Keratinocyte (primary cell): ENCODE measurements at regions not wholly inside any gene's neighbourhood (a gene's known extent, or its start where the extent isn't known, plus 50 kb on each side); places are given as distances from the start of the nearest gene placed in this dataset.

ENCODE experiments used
- DNase-seq: peaks from one replicate; pipeline ENCODE4 v3.0.0-alpha.2; 2011; ENCODE audit warnings: low read depth, missing footprints, low spot score
- FAIRE-seq: peaks from 2 replicates; lab custom pipeline; 2011; peaks lifted over from hg19 to GRCh38; lab: Jason Lieb, UNC
- H2AFZ ChIP-seq: 2 replicates; pipeline ENCODE4 v1.6.0; 2012; ENCODE audit warnings: low read length, control low read depth, inconsistent platforms; ENCODE audit not compliant: control insufficient read depth
- H3K27ac ChIP-seq: 2 replicates; pipeline ENCODE4 v1.5.1; 2011; ENCODE audit warnings: low read length; ENCODE audit not compliant: control insufficient read depth, insufficient read depth
- H3K27me3 ChIP-seq: 3 replicates; pipeline ENCODE4 v1.6.0; 2011; ENCODE audit warnings: low read length; ENCODE audit not compliant: control insufficient read depth, insufficient read depth; ENCODE audit errors: extremely low read depth
- H3K36me3 ChIP-seq, 2 experiments: 2 replicates in 1 of 2; 3 replicates in 1 of 2; pipeline ENCODE4 v1.5.1; 2011; ENCODE audit warnings: low read length in 2 of 2, mild to moderate bottlenecking in 1 of 2; ENCODE audit not compliant: control insufficient read depth in 2 of 2, insufficient read depth in 2 of 2; ENCODE audit errors: extremely low read depth in 1 of 2
- H3K4me1 ChIP-seq: 3 replicates; pipeline ENCODE4 v1.5.1; 2011; ENCODE audit warnings: low read length; ENCODE audit not compliant: control insufficient read depth, insufficient read depth; ENCODE audit errors: extremely low read depth
- H3K4me2 ChIP-seq: 3 replicates; pipeline ENCODE4 v1.6.0; 2011; ENCODE audit warnings: low read depth, low read length; ENCODE audit not compliant: control insufficient read depth, insufficient read depth; ENCODE audit errors: extremely low read depth
- H3K4me3 ChIP-seq, 3 experiments: fragments of 200-600 bp in 1 of 3; sonication (generic) in 1 of 3; 2 replicates in 2 of 3; 3 replicates in 1 of 3; pipeline ENCODE4 v1.5.1; 2011 to 2016; ENCODE audit warnings: low read length in 3 of 3, mild to moderate bottlenecking in 3 of 3, control low read depth in 2 of 3, inconsistent platforms in 1 of 3, low read depth in 1 of 3, mixed read lengths in 1 of 3, mixed run types in 1 of 3, moderate library complexity in 1 of 3; ENCODE audit not compliant: control insufficient read depth in 2 of 3, insufficient read depth in 2 of 3; ENCODE audit errors: extremely low read depth in 1 of 3
- H3K79me2 ChIP-seq: 2 replicates; pipeline ENCODE4 v1.6.0; 2012; ENCODE audit warnings: low read length; ENCODE audit not compliant: control insufficient read depth, insufficient read depth
- H3K9ac ChIP-seq: 3 replicates; pipeline ENCODE4 v1.6.0; 2011; ENCODE audit warnings: low read length; ENCODE audit not compliant: control insufficient read depth, insufficient read depth; ENCODE audit errors: extremely low read depth
- H3K9me1 ChIP-seq: 3 replicates; pipeline ENCODE4 v1.6.0; 2011; ENCODE audit warnings: low read length; ENCODE audit not compliant: control insufficient read depth, insufficient read depth; ENCODE audit errors: extremely low read depth
- H3K9me3 ChIP-seq: 2 replicates; pipeline ENCODE4 v1.5.1; 2012; ENCODE audit warnings: low read depth, low read length; ENCODE audit not compliant: control insufficient read depth
- H4K20me1 ChIP-seq: 3 replicates; pipeline ENCODE4 v1.6.0; 2011; ENCODE audit warnings: low read length; ENCODE audit not compliant: control insufficient read depth, insufficient read depth; ENCODE audit errors: extremely low read depth
- EZH2 ChIP-seq: IDR thresholded peaks from one replicate; pipeline ENCODE4 v1.6.1; 2012; ENCODE audit warnings: inconsistent platforms, mild to moderate bottlenecking, low read length, moderate library complexity
- dilution Hi-C: fragments of 300-500 bp; cut with MboI; formaldehyde crosslinking; loops from one replicate; pipeline ENCODE4 v1.7.0; 2020; ENCODE audit warnings: low sequenced_read_pairs; ENCODE audit not compliant: extremely low pct_ligation_motif_present
- TF ChIP-seq, protein P1 (sequence below), 3 experiments: IDR thresholded peaks in 1 of 3; conservative IDR thresholded peaks in 1 of 3; optimal IDR thresholded peaks in 1 of 3; 2 replicates in 2 of 3; 3 replicates in 1 of 3; pipeline versions ENCODE3 to v1.5.1; 2011; ENCODE audit warnings: low read length in 3 of 3, mild to moderate bottlenecking in 3 of 3, moderate library complexity in 2 of 3, control low read depth in 1 of 3, inconsistent platforms in 1 of 3; ENCODE audit not compliant: insufficient read depth in 2 of 3; ENCODE audit errors: extremely low read depth in 1 of 3

DNA sequence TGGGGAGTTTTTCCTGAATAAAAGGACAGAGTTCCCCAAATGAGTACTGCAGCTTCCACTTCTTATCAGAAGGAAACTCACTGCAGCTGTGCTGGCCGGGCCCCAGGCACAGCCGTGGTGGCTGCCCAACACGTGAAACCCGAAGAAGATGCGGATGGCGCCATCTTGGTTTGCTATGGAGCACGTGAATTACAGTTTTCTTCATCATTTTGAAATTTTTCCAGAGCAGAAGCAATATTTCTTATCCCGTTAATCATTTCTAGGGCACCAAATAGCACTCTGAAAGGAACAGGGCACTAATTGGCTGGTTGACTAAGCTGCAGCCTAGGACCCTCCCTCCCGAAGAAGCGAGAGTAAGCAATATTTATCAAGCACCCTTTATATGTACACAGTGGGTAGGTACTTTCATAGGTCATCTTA lies 63.2 kb upstream of the EPS8L3 start:
- Histone ChIP-seq H3K27me3 (no peaks in the 10 kb centered on the region), H3K79me2 (no peaks in the 10 kb centered on the region), H3K9ac (no peak overlapping the region), H3K4me1 (peaks cover 11% of the 10 kb centered on the region), H3K4me2 (no peak overlapping the region), H3K27ac (no peak overlapping the region), H3K9me1 (no peaks in the 10 kb centered on the region), H3K36me3 (no peaks in the 10 kb centered on the region), H3K9me3 (no peaks in the 10 kb centered on the region), H4K20me1 (no peaks in the 10 kb centered on the region), H3K4me3 (no peak overlapping the region), H2AFZ (no peak overlapping the region)
- dilution Hi-C loops = no loop called here
- no peak for TF ChIP-seq EZH2
- TF ChIP-seq, protein P1, sequence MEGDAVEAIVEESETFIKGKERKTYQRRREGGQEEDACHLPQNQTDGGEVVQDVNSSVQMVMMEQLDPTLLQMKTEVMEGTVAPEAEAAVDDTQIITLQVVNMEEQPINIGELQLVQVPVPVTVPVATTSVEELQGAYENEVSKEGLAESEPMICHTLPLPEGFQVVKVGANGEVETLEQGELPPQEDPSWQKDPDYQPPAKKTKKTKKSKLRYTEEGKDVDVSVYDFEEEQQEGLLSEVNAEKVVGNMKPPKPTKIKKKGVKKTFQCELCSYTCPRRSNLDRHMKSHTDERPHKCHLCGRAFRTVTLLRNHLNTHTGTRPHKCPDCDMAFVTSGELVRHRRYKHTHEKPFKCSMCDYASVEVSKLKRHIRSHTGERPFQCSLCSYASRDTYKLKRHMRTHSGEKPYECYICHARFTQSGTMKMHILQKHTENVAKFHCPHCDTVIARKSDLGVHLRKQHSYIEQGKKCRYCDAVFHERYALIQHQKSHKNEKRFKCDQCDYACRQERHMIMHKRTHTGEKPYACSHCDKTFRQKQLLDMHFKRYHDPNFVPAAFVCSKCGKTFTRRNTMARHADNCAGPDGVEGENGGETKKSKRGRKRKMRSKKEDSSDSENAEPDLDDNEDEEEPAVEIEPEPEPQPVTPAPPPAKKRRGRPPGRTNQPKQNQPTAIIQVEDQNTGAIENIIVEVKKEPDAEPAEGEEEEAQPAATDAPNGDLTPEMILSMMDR (optimal IDR thresholded peaks at IDR 0.05 in 1 of 3, IDR thresholded peaks at IDR 0.05 in 1 of 3, conservative IDR thresholded peaks at IDR 0.05 in 1 of 3; ENCODE audit: extremely low read depth in 1 of 3, insufficient read depth in 2 of 3, low read length in 3 of 3) = no peak
- FAIRE-seq (no peak), DNase-seq (no peak)

DNA sequence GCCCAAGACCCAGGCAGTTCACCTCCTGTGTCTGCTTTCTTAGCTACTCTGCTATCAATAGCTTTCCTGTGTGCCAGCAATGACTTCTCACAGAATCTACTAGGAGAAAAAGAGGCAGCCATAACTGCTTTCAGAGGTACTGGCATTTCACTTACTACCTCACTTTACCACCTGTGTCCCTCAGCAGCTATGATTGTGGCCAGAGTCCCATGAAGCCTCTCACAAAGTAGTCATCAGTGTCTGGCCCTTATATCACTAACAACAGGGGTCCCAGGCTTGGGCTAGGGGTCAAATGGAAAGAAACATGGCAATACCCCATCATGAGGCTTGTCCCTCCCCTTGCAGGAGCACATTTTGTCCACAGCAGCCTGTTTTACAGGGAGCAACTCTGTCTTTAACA lies 62.7 kb upstream of the EPS8L3 start:
- Histone ChIP-seq H3K9ac (no peak overlapping the region), H3K4me1 (peaks cover 13% of the 10 kb centered on the region), H4K20me1 (no peaks in the 10 kb centered on the region), H3K4me2 (no peak overlapping the region), H3K27ac (no peak overlapping the region), H2AFZ (no peak overlapping the region), H3K4me3 (no peak overlapping the region), H3K79me2 (no peaks in the 10 kb centered on the region), H3K9me3 (no peaks in the 10 kb centered on the region), H3K36me3 (no peaks in the 10 kb centered on the region), H3K27me3 (no peaks in the 10 kb centered on the region), H3K9me1 (no peaks in the 10 kb centered on the region)
- no peak for TF ChIP-seq EZH2
- TF ChIP-seq, protein P1 (optimal IDR thresholded peaks at IDR 0.05 in 1 of 3, IDR thresholded peaks at IDR 0.05 in 1 of 3, conservative IDR thresholded peaks at IDR 0.05 in 1 of 3; ENCODE audit: extremely low read depth in 1 of 3, insufficient read depth in 2 of 3, low read length in 3 of 3) = no peak
- FAIRE-seq (no peak), DNase-seq (no peak)
- dilution Hi-C loops = no loop called here
